ENCODE measurements at regions not wholly inside any gene's neighbourhood (a gene's known extent, or its start where the extent isn't known, plus 50 kb on each side); places are given as distances from the start of the nearest gene placed in this dataset.
"Not testable (repeated sequence)": the region's sequence is repeated elsewhere in the genome, so short reads cannot be mapped to it uniquely, and the experiment has no call there.

DNA sequence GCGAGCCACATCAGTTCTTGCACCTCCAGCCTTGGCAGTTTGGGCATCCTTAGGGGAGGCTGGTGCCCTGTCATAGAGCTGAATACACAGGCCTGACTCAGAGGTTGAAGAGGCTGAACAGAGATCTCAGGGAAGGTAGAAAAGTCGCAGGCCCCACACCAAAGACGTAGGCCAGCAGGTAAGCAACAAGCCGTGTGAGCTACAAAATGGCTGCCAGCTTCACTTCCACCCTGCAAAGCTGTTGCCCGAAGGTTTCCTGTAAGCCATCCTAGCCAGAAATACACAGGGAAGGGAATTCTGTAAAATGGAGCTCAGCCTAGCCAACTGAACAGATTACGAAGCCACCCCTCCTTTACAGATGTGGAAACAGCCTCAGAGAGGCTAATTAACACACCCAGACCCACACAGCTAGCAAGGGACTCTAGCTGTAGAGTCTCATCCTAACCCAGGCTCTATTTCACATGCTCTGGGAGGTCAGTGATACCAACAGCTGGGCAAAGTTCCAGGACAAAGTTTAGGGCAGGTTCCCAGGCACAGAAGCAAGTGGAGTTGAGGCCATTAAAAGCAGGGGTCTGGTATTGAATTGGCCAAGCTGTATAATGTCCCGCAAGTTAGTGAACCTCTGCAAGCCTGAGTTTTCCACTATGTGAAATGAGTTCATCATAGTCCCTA is 66.3 kb upstream of the RASGRF1 start:
- no peak for DNase-seq (ENCODE audit: low spot score)

DNA sequence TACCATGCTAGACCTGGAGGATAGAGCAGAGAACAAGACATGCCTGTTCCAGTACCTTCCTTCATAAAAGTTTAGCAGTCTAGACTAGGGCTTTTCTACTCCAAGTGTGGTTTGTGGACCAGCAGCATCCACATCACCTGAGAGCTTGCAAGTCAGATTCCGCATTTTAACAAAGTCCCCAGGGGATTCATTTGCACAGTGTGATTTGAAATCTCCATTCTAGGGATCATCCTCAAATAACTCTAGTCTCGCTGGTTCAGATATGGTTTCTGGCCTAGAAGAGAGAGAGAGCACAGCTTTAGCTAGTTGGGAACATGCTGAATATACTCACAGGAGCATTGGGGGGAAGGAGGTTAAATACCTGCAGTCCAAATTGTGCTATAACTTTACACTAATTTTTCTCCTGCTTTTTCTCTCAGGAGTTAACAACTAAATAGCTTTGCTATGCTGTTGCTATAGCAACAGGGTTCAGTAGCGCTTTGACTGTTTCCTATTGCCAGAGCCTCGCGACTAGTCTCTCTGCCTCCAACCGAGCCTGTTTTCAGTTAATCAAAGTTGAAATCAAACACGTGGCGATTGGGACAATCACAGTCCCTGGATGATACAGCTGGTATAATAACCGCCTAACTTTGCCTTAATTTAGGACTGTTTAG is 64.0 kb upstream of the RASGRF1 start:
- DNase-seq (ENCODE audit: low spot score) = no peak

DNA sequence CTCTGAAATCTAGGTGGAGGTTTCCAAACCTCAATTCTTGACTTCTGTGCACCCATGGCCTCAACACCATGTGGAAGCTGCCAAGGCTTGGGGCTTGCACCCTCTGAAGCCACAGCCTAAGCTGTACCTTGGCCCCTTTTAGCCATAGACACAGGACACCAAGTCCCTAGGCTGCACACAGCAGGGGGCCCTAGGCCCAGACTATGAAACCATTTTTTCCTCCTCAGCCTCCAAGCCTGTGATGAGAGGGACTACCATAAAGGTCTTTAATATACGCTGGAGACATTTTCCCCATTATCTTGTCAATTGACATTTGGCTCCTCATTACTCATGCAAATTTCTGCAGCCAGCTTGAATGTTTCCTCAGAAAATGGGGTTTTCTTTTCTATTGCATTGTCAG is 53.7 kb upstream of the RASGRF1 start:
- DNase-seq (ENCODE audit: low spot score) = not testable (repeated sequence)

DNA sequence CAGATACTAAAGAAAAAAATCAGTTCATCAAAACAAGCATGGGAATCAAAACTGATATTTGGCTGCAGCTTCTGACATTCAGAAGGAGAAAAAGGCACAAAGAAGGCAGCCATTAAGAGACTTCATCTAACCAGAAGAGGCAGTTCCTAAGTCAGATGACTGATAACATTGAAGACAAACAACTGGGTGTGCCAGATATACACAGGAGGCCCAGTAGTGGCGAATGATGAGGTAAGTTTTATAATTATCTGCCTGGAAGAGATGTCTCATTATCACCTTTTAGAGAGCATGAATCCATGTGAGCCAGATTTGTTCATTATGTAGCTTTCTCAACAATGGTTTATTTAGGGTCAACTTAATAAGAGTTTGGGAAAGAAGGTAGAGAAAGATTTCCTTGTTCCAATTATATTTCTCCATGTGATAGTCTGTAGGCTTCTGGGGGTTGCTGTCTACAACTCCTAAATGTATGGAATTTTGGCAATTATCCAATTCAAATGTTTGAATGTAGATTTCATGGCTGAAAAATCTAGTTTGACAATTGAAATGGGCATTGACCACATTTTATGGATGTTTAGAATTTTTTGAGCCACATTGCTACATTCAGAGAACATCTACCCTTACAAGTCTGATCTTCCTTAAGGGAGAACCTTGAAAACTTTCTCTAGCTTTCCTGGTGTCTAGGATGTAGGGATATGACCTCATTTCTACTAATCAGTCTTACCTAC is 50.4 kb upstream of the RASGRF1 start:
- DNase-seq (ENCODE audit: low spot score) = no peak

All from cerebellar cortex (tissue), 1 donor.